ENCODE measurements at regions not wholly inside any gene's neighbourhood (a gene's known extent, or its start where the extent isn't known, plus 50 kb on each side); places are given as distances from the start of the nearest gene placed in this dataset.

DNA sequence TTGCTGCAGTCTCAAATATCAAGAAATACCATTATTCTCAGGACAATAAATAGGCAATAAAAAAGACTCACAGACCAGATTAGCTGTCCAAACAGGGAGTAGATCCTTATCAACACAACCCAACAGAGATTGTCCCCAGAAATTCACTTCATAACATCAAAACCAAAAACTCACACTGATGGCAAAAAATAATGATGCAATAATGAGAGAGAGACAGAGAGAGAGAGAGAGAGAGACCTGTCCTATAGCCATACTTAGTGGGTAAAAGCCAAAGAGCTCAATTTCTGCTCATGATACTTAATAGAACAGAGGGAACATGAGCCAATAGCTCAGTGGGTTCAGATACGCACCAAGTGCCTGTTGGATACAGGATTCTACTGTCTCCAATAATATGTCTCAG is 244.5 kb downstream of the FAM72C start:
- Mint-ChIP-seq H3K36me3 (ENCODE audit: low read depth) (no peaks in the 10 kb centered on the region), H3K4me3 (no peak overlapping the region), H3K27me3 (peaks cover 24% of the 10 kb centered on the region), H3K27ac (no peak overlapping the region), H3K9me3 (no peaks in the 10 kb centered on the region), H3K4me1 (no peaks in the 10 kb centered on the region)
- intact Hi-C loops (cut with micrococcal nuclease) = no loop called here
- CTCF ChIA-PET = no interaction called here
- TF ChIP-seq, protein P1, sequence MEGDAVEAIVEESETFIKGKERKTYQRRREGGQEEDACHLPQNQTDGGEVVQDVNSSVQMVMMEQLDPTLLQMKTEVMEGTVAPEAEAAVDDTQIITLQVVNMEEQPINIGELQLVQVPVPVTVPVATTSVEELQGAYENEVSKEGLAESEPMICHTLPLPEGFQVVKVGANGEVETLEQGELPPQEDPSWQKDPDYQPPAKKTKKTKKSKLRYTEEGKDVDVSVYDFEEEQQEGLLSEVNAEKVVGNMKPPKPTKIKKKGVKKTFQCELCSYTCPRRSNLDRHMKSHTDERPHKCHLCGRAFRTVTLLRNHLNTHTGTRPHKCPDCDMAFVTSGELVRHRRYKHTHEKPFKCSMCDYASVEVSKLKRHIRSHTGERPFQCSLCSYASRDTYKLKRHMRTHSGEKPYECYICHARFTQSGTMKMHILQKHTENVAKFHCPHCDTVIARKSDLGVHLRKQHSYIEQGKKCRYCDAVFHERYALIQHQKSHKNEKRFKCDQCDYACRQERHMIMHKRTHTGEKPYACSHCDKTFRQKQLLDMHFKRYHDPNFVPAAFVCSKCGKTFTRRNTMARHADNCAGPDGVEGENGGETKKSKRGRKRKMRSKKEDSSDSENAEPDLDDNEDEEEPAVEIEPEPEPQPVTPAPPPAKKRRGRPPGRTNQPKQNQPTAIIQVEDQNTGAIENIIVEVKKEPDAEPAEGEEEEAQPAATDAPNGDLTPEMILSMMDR (IDR thresholded peaks at IDR 0.05) = no peak
- POLR2A ChIA-PET = no interaction called here
- DNase-seq (no peak), ATAC-seq (ENCODE audit: low read depth) (no peak)

DNA sequence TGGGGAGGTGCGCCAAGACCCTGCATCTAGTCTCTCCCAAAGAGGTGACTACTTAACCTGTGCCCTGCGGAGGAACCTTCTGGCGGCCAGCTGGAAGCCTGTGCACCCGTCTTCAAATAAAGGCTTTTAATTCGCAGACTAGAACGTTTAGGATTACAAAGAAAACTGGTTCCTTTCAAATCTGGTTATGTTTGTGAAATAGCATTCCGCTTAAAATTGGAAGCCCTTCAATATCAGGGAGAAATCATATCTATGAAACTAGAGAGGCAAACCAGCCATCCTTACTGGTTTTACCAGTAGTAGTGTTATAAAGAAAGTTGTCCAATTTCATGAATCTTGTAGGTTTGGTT is 250.8 kb downstream of the FAM72C start:
- Mint-ChIP-seq H3K27me3 (peaks cover 36% of the 10 kb centered on the region), H3K36me3 (ENCODE audit: low read depth) (no peaks in the 10 kb centered on the region), H3K4me1 (no peaks in the 10 kb centered on the region), H3K4me3 (peak overlapping the region; percentile 42), H3K27ac (no peak overlapping the region), H3K9me3 (no peaks in the 10 kb centered on the region)
- CTCF ChIA-PET = no interaction called here
- intact Hi-C loops (cut with micrococcal nuclease) = no loop called here
- ATAC-seq (ENCODE audit: low read depth) = no peak
- TF ChIP-seq, protein P1 (IDR thresholded peaks at IDR 0.05) = no peak
- no peak for DNase-seq
- POLR2A ChIA-PET = no interaction called here

DNA sequence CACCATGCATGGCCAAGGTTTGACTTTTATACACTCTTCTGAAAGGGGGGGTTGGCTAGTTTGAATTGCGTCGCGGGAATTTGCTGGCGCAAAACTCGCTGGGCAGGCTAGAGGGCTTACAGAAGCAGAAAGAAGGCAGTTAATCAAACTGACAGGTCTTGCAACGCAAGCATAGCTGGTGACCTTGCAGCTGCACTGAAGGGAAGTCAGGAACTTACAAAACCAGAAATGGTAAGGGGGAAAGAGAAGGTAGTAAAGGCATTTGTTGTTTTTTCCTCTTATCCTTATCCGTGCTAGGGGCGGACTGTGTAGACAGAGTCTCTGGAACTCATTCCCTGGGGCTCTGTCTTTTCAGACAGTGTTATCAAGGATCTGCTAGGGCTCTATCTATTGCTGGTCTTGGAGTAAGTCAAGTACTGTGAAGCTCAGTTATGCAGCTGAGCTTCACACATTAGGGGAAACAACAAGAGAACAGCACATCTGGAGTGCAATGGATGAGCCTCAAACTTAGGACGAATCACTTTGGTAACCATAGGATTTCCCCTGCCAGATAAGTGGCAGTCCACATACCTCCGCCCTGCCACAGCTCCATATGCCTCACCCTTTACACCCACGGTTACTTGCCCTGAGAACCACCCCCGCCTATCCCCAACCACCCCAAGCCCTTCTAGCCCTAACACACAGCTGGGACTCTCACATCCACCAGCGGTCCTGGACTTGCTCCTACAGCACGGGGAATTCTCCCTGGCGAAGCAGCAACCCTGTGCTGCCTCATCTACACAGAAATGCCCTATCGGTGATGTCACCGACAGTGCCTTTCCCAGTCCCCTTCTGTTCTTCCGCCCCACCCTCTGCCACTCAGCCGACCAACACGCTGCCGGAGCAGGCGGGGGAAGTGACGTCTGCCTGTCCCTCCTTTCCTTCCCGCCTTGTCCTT is 251.4 kb downstream of the FAM72C start:
- ChIA-PET POLR2A (no interaction called here), CTCF (no interaction called here)
- Mint-ChIP-seq H3K27ac (no peak overlapping the region), H3K36me3 (ENCODE audit: low read depth) (no peaks in the 10 kb centered on the region), H3K4me3 (peak overlapping the region; percentile 42), H3K27me3 (peaks cover 36% of the 10 kb centered on the region), H3K9me3 (no peaks in the 10 kb centered on the region), H3K4me1 (no peaks in the 10 kb centered on the region)
- intact Hi-C loops (cut with micrococcal nuclease) = no loop called here
- ATAC-seq (ENCODE audit: low read depth) = peak; percentile 40
- DNase-seq = no peak
- TF ChIP-seq, protein P1 (IDR thresholded peaks at IDR 0.05) = no peak

DNA sequence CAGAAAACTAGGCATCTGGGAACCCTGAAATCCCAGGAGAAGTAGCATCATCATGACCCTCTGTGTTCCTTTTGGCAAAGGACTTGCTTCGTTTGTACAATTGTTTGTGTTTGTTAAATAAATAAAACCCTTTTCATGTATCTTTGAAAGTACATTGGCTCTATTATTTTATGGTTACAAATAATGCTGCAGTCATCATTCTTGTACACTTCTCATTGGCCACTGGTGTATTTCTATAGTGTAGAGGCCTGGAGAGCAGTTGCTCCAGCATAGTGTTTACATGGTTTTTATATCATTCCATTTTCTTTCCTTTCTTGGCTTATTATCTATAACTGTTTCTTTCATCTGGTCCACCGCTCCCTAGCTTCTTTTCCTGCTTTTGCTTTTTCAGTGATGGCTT is 253.3 kb downstream of the FAM72C start:
- peaks cover 35% of the 10 kb centered on the region for H3K27me3 Mint-ChIP-seq
- no peak overlapping the region for H3K4me3 Mint-ChIP-seq
- H3K4me1 Mint-ChIP-seq = no peaks in the 10 kb centered on the region
- ATAC-seq (ENCODE audit: low read depth) (no peak), DNase-seq (no peak)
- ChIA-PET POLR2A (no interaction called here), CTCF (no interaction called here)
- TF ChIP-seq, protein P1 (IDR thresholded peaks at IDR 0.05) = no peak
- no peak overlapping the region for H3K27ac Mint-ChIP-seq
- no peaks in the 10 kb centered on the region for H3K36me3 Mint-ChIP-seq (ENCODE audit: low read depth)
- intact Hi-C loops (cut with micrococcal nuclease) = no loop called here
- no peaks in the 10 kb centered on the region for H3K9me3 Mint-ChIP-seq

DNA sequence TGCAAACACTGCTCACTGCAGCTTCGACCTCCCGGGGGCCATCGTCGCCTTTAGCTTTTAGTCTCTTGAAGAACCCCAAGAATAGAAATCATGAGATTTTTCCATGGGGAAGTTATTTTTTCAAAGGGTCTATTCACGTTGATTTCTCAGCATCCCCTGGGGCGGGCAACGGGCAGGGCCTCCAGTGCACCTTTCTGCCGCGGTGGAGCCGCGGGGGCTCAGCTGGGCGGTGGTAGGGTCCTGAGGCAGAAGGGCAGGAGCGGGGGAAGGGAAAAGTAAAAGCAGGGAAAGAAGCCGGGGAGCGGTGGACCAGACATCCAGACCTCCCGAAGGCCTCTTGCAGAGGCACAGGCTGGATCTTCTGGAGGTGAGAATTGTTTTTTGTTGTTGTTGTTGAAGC is 253.8 kb downstream of the FAM72C start:
- H3K4me1 Mint-ChIP-seq = no peaks in the 10 kb centered on the region
- no peak overlapping the region for H3K4me3 Mint-ChIP-seq
- ATAC-seq (ENCODE audit: low read depth) = no peak
- TF ChIP-seq, protein P1 (IDR thresholded peaks at IDR 0.05) = no peak
- CTCF ChIA-PET = no interaction called here
- no peaks in the 10 kb centered on the region for H3K9me3 Mint-ChIP-seq
- intact Hi-C loops (cut with micrococcal nuclease) = no loop called here
- H3K36me3 Mint-ChIP-seq (ENCODE audit: low read depth) = no peaks in the 10 kb centered on the region
- peaks cover 30% of the 10 kb centered on the region for H3K27me3 Mint-ChIP-seq
- DNase-seq = no peak
- no peak overlapping the region for H3K27ac Mint-ChIP-seq
- POLR2A ChIA-PET = no interaction called here
